HEK293 (cell line): ENCODE measurements at regions not wholly inside any gene's neighbourhood (a gene's known extent, or its start where the extent isn't known, plus 50 kb on each side); places are given as distances from the start of the nearest gene placed in this dataset.

Experiments used
- EGR2 ChIP-seq: fragments of 450-650 bp; formaldehyde crosslinking; IDR thresholded peaks from 2 replicates; pipeline ENCODE4 v1.5.1; 2016; ENCODE audit warnings: low read depth, missing biosample characterization, missing genetic modification characterization
- SALL2 ChIP-seq: fragments of 450-650 bp; formaldehyde crosslinking; IDR thresholded peaks from 2 replicates; pipeline ENCODE4 v1.5.0; 2017; ENCODE audit warnings: missing biosample characterization, mild to moderate bottlenecking, missing genetic modification characterization, borderline replicate concordance
- WT1 ChIP-seq: fragments of 450-650 bp; formaldehyde crosslinking; IDR thresholded peaks from 2 replicates; pipeline ENCODE4 v1.5.1; 2016; ENCODE audit warnings: missing biosample characterization, missing genetic modification characterization
- YY2 ChIP-seq: fragments of 450-650 bp; formaldehyde crosslinking; IDR thresholded peaks from 2 replicates; pipeline ENCODE4 v1.5.1; 2016; ENCODE audit warnings: missing biosample characterization, missing genetic modification characterization
- ZBTB21 ChIP-seq: fragments of 450-650 bp; formaldehyde crosslinking; IDR thresholded peaks from 2 replicates; pipeline ENCODE4 v1.5.1; 2017; ENCODE audit warnings: missing biosample characterization, missing genetic modification characterization
- ZIC2 ChIP-seq: fragments of 450-650 bp; formaldehyde crosslinking; IDR thresholded peaks from 2 replicates; pipeline ENCODE4 v1.5.1; 2016; ENCODE audit warnings: missing biosample characterization, missing genetic modification characterization
- ZNF24 ChIP-seq: fragments of 450-650 bp; formaldehyde crosslinking; IDR thresholded peaks from 2 replicates; pipeline ENCODE4 v1.5.1; 2016; ENCODE audit warnings: missing biosample characterization, missing genetic modification characterization
- ZNF324 ChIP-seq: fragments of 450-650 bp; formaldehyde crosslinking; IDR thresholded peaks from 2 replicates; pipeline ENCODE4 v1.5.1; 2016; ENCODE audit warnings: missing biosample characterization, missing genetic modification characterization
- ZNF366 ChIP-seq: fragments of 450-650 bp; formaldehyde crosslinking; conservative IDR thresholded peaks from 2 replicates; pipeline ENCODE4 v1.5.1; 2016; ENCODE audit warnings: missing biosample characterization, missing genetic modification characterization
- ZNF37A ChIP-seq: fragments of 450-650 bp; IDR thresholded peaks from 2 replicates; pipeline ENCODE4 v1.5.1; 2018; ENCODE audit warnings: missing biosample characterization, missing genetic modification characterization
- ZNF391 ChIP-seq: fragments of 450-650 bp; formaldehyde crosslinking; IDR thresholded peaks from 2 replicates; pipeline ENCODE4 v1.5.1; 2016; ENCODE audit warnings: low read depth, missing biosample characterization, missing genetic modification characterization, borderline replicate concordance
- ZNF394 ChIP-seq: fragments of 450-650 bp; formaldehyde crosslinking; IDR thresholded peaks from 2 replicates; pipeline ENCODE4 v1.5.1; 2016; ENCODE audit warnings: missing biosample characterization, missing genetic modification characterization, mild to moderate bottlenecking, moderate library complexity, borderline replicate concordance
- ZNF555 ChIP-seq: fragments of 450-650 bp; formaldehyde crosslinking; conservative IDR thresholded peaks from 2 replicates; pipeline ENCODE4 v1.5.1; 2017; ENCODE audit warnings: missing biosample characterization, mild to moderate bottlenecking, missing genetic modification characterization, inconsistent platforms
- ZNF558 ChIP-seq: fragments of 450-650 bp; formaldehyde crosslinking; IDR thresholded peaks from 2 replicates; pipeline ENCODE4 v1.5.1; 2016; ENCODE audit warnings: missing biosample characterization, missing genetic modification characterization
- ZNF560 ChIP-seq: fragments of 450-650 bp; formaldehyde crosslinking; IDR thresholded peaks from 2 replicates; pipeline ENCODE4 v1.5.1; 2017; ENCODE audit warnings: missing biosample characterization, missing genetic modification characterization, borderline replicate concordance
- ZNF561 ChIP-seq: fragments of 450-650 bp; IDR thresholded peaks from 2 replicates; pipeline ENCODE4 v1.5.1; 2018; ENCODE audit warnings: missing biosample characterization, missing genetic modification characterization, borderline replicate concordance
- ZNF626 ChIP-seq: fragments of 450-650 bp; sonication (Bioruptor Pico); formaldehyde crosslinking; IDR thresholded peaks from 2 replicates; pipeline ENCODE4 v1.5.1; 2018; ENCODE audit warnings: missing biosample characterization, missing genetic modification characterization, inconsistent platforms
- ZNF629 ChIP-seq: fragments of 450-650 bp; formaldehyde crosslinking; IDR thresholded peaks from 2 replicates; pipeline ENCODE4 v1.5.1; 2017; ENCODE audit warnings: missing biosample characterization, missing genetic modification characterization
- ZNF707 ChIP-seq: fragments of 450-650 bp; formaldehyde crosslinking; IDR thresholded peaks from 2 replicates; pipeline ENCODE4 v1.5.1; 2016; ENCODE audit warnings: missing biosample characterization, missing genetic modification characterization
- ZNF768 ChIP-seq: fragments of 450-650 bp; formaldehyde crosslinking; IDR thresholded peaks from 2 replicates; pipeline ENCODE4 v1.5.1; 2018; ENCODE audit warnings: missing biosample characterization, mild to moderate bottlenecking, missing genetic modification characterization
- ZXDB ChIP-seq: fragments of 450-650 bp; formaldehyde crosslinking; IDR thresholded peaks from 2 replicates; pipeline ENCODE4 v1.5.1; 2016; ENCODE audit warnings: missing biosample characterization, missing genetic modification characterization
- TF ChIP-seq, protein P1 (sequence below): fragments of 450-650 bp; formaldehyde crosslinking; IDR thresholded peaks from 2 replicates; pipeline ENCODE4 v1.5.1; 2016; ENCODE audit warnings: missing biosample characterization, missing genetic modification characterization
- TF ChIP-seq, protein P2 (sequence below): fragments of 450-650 bp; formaldehyde crosslinking; IDR thresholded peaks from 2 replicates; pipeline ENCODE4 v1.5.1; 2016; ENCODE audit warnings: missing biosample characterization, missing genetic modification characterization
- TF ChIP-seq, protein P3 (sequence below): fragments of 450-650 bp; formaldehyde crosslinking; optimal IDR thresholded peaks from 2 replicates; pipeline ENCODE3; 2016; ENCODE audit warnings: missing biosample characterization, mild to moderate bottlenecking, missing genetic modification characterization
- TF ChIP-seq, protein P4 (sequence below): fragments of 450-650 bp; formaldehyde crosslinking; IDR thresholded peaks from 2 replicates; pipeline ENCODE4 v1.5.1; 2017; ENCODE audit warnings: missing biosample characterization, mild to moderate bottlenecking, missing genetic modification characterization, moderate library complexity
- TF ChIP-seq, protein P5 (sequence below): fragments of 450-650 bp; formaldehyde crosslinking; IDR thresholded peaks from 2 replicates; pipeline ENCODE4 v1.5.1; 2017; ENCODE audit warnings: missing biosample characterization, missing genetic modification characterization
- TF ChIP-seq, protein P6 (sequence below): fragments of 450-650 bp; formaldehyde crosslinking; IDR thresholded peaks from 2 replicates; pipeline ENCODE4 v1.5.1; 2016; ENCODE audit warnings: missing biosample characterization, missing genetic modification characterization
- TF ChIP-seq, protein P7 (sequence below): fragments of 450-650 bp; formaldehyde crosslinking; IDR thresholded peaks from 2 replicates; pipeline ENCODE4 v1.5.1; 2016; ENCODE audit warnings: missing biosample characterization, missing genetic modification characterization

DNA sequence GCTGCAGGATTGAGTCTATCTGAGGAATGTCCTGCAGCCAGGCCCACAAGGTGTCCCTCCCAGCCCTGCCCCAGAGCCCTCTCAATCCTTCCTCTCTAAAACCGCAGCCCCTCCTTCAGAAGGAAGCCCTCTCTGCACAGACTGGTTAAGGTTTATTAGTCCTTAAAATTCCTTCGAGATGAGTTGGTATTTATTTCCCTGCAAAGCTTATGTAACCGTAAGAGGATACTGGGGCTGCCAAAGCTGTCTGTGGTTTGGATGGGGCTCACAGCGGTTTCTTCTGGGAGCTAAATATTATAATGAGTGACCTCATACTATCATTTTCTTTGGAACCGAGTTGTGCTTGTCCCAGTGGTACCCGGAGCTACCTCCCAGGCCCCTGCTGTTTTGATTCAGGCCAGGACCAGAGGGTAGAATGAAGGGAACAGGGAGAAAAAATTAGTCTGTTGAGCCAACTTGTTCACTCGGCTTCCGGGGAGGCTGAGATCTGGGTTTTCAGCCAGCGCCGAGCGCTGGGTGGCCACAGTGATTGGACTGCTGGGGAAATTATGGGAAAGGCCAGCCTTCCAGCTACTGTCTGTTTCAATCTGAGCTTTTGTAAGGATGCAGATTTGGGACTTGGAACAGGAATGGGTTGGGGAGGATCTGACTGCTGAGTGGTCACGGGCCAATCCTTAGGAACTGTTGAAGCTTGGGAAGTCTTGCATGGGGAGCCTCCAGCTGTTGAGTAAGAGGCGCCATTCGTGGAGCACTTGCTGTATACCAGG, 107.5 kb downstream of the NDFIP1 start (continued):
- TF ChIP-seq, protein P1, sequence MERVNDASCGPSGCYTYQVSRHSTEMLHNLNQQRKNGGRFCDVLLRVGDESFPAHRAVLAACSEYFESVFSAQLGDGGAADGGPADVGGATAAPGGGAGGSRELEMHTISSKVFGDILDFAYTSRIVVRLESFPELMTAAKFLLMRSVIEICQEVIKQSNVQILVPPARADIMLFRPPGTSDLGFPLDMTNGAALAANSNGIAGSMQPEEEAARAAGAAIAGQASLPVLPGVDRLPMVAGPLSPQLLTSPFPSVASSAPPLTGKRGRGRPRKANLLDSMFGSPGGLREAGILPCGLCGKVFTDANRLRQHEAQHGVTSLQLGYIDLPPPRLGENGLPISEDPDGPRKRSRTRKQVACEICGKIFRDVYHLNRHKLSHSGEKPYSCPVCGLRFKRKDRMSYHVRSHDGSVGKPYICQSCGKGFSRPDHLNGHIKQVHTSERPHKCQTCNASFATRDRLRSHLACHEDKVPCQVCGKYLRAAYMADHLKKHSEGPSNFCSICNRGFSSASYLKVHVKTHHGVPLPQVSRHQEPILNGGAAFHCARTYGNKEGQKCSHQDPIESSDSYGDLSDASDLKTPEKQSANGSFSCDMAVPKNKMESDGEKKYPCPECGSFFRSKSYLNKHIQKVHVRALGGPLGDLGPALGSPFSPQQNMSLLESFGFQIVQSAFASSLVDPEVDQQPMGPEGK (tag by site-specific recombination), result peak; percentile 86
- TF ChIP-seq ZNF37A (tag by site-specific recombination) (no peak), ZNF24 (tag by site-specific recombination) (peak; percentile 78), ZNF558 (tag by site-specific recombination) (peak; percentile 67), ZNF768 (tag by site-specific recombination) (no peak), ZXDB (tag by site-specific recombination) (peak; percentile 94), ZNF626 (no peak), ZNF324 (peak; percentile 64; the same call in 1 of the 2 replicates), ZNF629 (tag by site-specific recombination) (peak; percentile 96), ZNF560 (tag by site-specific recombination) (no peak), ZNF555 (tag by site-specific recombination) (no peak), YY2 (tag by site-specific recombination) (no peak), ZNF707 (no peak), EGR2 (tag by site-specific recombination) (no peak), ZBTB21 (tag by site-specific recombination) (peak; percentile 80), ZNF394 (tag by site-specific recombination) (peak; percentile 74; the same call in 1 of the 2 replicates), WT1 (tag by site-specific recombination) (peak; percentile 70), ZNF366 (tag by site-specific recombination) (peak; percentile 86), ZNF391 (peak; percentile 87), ZNF561 (tag by site-specific recombination) (peak; percentile 90), ZIC2 (tag by site-specific recombination) (peak; percentile 71), SALL2 (tag by site-specific recombination) (no peak)
- TF ChIP-seq, protein P2, sequence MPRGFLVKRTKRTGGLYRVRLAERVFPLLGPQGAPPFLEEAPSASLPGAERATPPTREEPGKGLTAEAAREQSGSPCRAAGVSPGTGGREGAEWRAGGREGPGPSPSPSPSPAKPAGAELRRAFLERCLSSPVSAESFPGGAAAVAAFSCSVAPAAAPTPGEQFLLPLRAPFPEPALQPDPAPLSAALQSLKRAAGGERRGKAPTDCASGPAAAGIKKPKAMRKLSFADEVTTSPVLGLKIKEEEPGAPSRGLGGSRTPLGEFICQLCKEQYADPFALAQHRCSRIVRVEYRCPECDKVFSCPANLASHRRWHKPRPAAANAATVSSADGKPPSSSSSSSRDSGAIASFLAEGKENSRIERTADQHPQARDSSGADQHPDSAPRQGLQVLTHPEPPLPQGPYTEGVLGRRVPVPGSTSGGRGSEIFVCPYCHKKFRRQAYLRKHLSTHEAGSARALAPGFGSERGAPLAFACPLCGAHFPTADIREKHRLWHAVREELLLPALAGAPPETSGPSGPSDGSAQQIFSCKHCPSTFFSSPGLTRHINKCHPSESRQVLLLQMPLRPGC, result peak; percentile 89
- TF ChIP-seq, protein P3, sequence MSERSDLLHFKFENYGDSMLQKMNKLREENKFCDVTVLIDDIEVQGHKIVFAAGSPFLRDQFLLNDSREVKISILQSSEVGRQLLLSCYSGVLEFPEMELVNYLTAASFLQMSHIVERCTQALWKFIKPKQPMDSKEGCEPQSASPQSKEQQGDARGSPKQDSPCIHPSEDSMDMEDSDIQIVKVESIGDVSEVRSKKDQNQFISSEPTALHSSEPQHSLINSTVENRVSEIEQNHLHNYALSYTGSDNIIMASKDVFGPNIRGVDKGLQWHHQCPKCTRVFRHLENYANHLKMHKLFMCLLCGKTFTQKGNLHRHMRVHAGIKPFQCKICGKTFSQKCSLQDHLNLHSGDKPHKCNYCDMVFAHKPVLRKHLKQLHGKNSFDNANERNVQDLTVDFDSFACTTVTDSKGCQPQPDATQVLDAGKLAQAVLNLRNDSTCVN (tag by site-specific recombination), result peak; percentile 8
- TF ChIP-seq, protein P4, sequence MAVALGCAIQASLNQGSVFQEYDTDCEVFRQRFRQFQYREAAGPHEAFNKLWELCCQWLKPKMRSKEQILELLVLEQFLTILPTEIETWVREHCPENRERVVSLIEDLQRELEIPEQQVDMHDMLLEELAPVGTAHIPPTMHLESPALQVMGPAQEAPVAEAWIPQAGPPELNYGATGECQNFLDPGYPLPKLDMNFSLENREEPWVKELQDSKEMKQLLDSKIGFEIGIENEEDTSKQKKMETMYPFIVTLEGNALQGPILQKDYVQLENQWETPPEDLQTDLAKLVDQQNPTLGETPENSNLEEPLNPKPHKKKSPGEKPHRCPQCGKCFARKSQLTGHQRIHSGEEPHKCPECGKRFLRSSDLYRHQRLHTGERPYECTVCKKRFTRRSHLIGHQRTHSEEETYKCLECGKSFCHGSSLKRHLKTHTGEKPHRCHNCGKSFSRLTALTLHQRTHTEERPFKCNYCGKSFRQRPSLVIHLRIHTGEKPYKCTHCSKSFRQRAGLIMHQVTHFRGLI, result peak; percentile 75; the same call in 1 of the 2 replicates
- TF ChIP-seq, protein P5, sequence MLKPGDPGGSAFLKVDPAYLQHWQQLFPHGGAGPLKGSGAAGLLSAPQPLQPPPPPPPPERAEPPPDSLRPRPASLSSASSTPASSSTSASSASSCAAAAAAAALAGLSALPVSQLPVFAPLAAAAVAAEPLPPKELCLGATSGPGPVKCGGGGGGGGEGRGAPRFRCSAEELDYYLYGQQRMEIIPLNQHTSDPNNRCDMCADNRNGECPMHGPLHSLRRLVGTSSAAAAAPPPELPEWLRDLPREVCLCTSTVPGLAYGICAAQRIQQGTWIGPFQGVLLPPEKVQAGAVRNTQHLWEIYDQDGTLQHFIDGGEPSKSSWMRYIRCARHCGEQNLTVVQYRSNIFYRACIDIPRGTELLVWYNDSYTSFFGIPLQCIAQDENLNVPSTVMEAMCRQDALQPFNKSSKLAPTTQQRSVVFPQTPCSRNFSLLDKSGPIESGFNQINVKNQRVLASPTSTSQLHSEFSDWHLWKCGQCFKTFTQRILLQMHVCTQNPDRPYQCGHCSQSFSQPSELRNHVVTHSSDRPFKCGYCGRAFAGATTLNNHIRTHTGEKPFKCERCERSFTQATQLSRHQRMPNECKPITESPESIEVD, result peak; percentile 30; the same call in 1 of the 2 replicates
- TF ChIP-seq, protein P6, sequence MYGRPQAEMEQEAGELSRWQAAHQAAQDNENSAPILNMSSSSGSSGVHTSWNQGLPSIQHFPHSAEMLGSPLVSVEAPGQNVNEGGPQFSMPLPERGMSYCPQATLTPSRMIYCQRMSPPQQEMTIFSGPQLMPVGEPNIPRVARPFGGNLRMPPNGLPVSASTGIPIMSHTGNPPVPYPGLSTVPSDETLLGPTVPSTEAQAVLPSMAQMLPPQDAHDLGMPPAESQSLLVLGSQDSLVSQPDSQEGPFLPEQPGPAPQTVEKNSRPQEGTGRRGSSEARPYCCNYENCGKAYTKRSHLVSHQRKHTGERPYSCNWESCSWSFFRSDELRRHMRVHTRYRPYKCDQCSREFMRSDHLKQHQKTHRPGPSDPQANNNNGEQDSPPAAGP (tag by site-specific recombination), result peak; percentile 98
- TF ChIP-seq, protein P7, sequence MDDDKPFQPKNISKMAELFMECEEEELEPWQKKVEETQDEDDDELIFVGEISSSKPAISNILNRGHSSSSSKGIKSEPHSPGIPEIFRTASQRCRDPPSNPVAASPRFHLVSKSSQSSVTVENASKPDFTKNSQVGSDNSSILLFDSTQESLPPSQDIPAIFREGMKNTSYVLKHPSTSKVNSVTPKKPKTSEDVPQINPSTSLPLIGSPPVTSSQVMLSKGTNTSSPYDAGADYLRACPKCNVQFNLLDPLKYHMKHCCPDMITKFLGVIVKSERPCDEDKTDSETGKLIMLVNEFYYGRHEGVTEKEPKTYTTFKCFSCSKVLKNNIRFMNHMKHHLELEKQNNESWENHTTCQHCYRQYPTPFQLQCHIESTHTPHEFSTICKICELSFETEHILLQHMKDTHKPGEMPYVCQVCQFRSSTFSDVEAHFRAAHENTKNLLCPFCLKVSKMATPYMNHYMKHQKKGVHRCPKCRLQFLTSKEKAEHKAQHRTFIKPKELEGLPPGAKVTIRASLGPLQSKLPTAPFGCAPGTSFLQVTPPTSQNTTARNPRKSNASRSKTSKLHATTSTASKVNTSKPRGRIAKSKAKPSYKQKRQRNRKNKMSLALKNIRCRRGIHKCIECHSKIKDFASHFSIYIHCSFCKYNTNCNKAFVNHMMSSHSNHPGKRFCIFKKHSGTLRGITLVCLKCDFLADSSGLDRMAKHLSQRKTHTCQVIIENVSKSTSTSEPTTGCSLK, result no peak
